RWPE2 (cell line): ENCODE measurements at regions not wholly inside any gene's neighbourhood (a gene's known extent, or its start where the extent isn't known, plus 50 kb on each side); places are given as distances from the start of the nearest gene placed in this dataset.

Experiments used
- ATAC-seq: fragments of 200-7000 bp; cut with Tn5 transposase; 3 replicates; pipeline ENCODE4 v1.9.1; 2021; ENCODE audit warnings: low read depth
- DNase-seq: peaks from one replicate; pipeline ENCODE4 v3.0.0-alpha.2; 2020; ENCODE audit warnings: low spot score
- H3K27ac ChIP-seq: fragments of 450-650 bp; 2 replicates; pipeline ENCODE4 v1.5.1; 2017; ENCODE audit warnings: mild to moderate bottlenecking; ENCODE audit not compliant: poor library complexity, severe bottlenecking
- H3K27me3 ChIP-seq: fragments of 250-450 bp; sonication (Bioruptor Pico); 2 replicates; pipeline ENCODE4 v1.5.1; 2021; ENCODE audit warnings: mild to moderate bottlenecking, moderate library complexity; ENCODE audit not compliant: insufficient read depth, poor library complexity, severe bottlenecking
- H3K36me3 ChIP-seq: fragments of 250-450 bp; sonication (Bioruptor Pico); 2 replicates; pipeline ENCODE4 v1.5.1; 2020; ENCODE audit warnings: low read depth, mild to moderate bottlenecking, moderate library complexity
- H3K4me1 ChIP-seq: fragments of 250-450 bp; sonication (Bioruptor Pico); 2 replicates; pipeline ENCODE4 v1.5.1; 2021; ENCODE audit warnings: mild to moderate bottlenecking, moderate library complexity; ENCODE audit not compliant: insufficient read depth, poor library complexity, severe bottlenecking
- H3K4me3 ChIP-seq: fragments of 250-450 bp; sonication (Bioruptor Pico); 2 replicates; pipeline ENCODE4 v1.5.1; 2021; ENCODE audit warnings: mild to moderate bottlenecking, moderate library complexity; ENCODE audit not compliant: severe bottlenecking
- H3K9me3 ChIP-seq: fragments of 250-450 bp; sonication (Bioruptor Pico); 2 replicates; pipeline ENCODE4 v1.5.1; 2021; ENCODE audit warnings: mild to moderate bottlenecking, moderate library complexity; ENCODE audit not compliant: severe bottlenecking
- CTCF ChIP-seq: fragments of 450-650 bp; IDR thresholded peaks from one replicate; pipeline ENCODE4 v1.5.1; 2017; ENCODE audit warnings: mild to moderate bottlenecking, moderate library complexity; ENCODE audit not compliant: poor library complexity, severe bottlenecking

DNA sequence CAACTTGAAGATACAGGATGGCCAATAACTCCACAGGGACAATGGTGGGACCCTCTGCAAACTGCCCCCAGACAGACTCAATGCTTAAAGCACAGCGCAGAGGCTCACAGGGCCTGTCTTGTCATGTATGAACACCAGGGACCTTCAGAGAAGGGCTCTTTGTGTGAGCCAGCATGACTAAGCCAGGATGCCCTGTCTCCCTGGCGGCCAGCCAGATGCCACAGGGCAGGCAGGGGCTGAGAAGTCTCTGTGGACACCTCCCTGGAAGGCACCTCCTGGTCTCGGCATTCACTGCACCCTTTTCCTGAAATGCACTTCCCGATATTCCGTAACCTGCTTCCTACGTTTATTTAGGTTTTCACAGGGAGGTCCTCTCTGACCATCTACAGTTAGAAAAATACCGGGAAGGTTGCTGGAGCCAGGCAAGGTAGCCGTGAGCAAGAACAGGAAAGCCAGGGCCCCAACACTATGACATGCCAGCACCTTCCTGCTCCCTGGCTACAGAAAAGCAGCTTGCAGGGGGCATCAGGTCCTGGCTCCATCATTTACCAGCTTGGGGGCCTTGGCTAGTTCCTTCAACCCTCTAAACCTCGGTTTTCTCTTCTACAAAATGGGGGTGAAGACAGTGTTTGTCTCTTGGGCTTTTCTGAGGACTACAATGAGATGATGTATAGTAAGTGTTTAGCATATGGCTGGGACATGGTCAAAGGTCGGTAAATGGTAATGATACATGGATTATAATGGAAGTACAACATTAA is 65.0 kb downstream of the PITPNM2 start:
- peak; percentile 88 for DNase-seq
- peak; percentile 81 for ATAC-seq
- H3K27ac ChIP-seq, result peak overlapping the region; percentile 51

DNA sequence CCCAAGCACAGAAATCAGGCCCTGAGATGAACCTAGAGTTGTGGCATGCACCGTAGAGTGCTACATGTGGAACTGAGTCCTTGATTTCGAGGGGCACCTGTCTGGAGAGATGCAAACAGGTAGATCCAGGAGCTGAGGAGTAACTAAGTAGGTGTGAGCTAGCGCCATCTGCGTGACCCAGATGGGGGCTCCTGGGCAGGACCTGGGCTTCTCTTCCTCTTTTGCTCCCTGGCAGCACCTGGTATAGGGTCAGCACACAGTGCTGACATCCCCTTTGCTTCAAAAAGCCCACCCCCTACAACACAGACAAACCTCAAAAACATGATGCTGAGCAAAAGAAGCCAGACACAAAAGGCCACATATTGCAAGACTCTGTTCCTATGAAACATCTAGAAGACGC is 65.8 kb downstream of the PITPNM2 start:
- Histone ChIP-seq H3K27me3 (no peaks in the 10 kb centered on the region), H3K36me3 (no peaks in the 10 kb centered on the region), H3K4me1 (peaks cover 35% of the 10 kb centered on the region), H3K27ac (peak overlapping the region; percentile 51), H3K4me3 (no peak overlapping the region), H3K9me3 (no peaks in the 10 kb centered on the region)
- TF ChIP-seq CTCF, result no peak
- ATAC-seq, result no peak
- no peak for DNase-seq

More for the DNA sequence above, 65.0 kb downstream of the PITPNM2 start:
- Histone ChIP-seq H3K27me3 (no peaks in the 10 kb centered on the region), H3K4me3 (no peak overlapping the region), H3K4me1 (peaks cover 40% of the 10 kb centered on the region), H3K9me3 (no peaks in the 10 kb centered on the region), H3K36me3 (no peaks in the 10 kb centered on the region)
- TF ChIP-seq CTCF, result no peak

DNA sequence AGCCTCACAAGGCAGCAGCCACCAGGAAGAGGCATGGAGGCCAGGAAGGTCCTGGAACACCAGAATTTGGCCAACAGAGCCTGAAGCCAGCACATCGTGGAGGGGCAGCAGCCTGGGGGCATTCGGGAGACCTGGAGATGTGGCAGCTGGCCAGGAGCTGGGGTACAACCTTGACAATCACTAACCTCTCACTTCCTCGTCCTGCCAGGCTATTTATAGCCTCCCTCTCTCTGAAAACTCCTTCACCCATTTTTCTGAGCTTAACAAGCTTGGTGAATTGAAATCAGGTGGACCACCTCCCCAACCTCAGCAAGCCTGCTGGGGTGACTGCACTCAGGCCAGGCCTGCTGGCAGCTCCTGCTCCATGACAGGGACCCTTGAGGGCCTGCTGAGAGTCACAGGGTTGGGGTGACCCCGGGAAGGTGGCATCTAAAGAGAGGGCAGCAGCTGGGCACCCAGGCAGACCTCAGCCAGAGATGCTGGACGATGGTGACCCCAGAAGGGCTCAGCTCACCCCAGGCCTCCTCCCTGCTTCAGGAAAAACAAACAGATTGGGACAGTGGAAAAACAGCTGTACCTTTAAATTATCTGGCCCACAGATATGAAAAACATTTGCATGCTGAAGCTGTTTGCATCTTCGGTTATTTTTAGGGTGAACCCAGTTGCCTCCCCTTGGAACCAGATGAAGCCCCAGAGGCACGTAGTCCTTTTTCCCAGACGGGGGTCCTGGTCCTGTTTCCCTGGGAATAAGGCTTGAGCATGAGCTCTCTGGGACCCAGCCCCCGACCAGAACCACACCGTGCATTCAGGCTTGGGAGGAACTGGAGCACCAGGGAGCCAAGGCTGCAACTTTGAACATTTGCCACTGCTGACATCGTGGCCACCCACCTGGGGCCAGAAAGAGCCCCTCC is 67.0 kb downstream of the PITPNM2 start:
- H3K27me3 ChIP-seq, result no peaks in the 10 kb centered on the region
- no peak overlapping the region for H3K27ac ChIP-seq
- peaks cover 24% of the 10 kb centered on the region for H3K4me1 ChIP-seq
- no peak for TF ChIP-seq CTCF
- ATAC-seq (no peak), DNase-seq (no peak)
- no peak overlapping the region for H3K4me3 ChIP-seq
- H3K9me3 ChIP-seq, result no peaks in the 10 kb centered on the region
- no peaks in the 10 kb centered on the region for H3K36me3 ChIP-seq

GRCh38 chr12:123080634-123081033 is 70.3 kb downstream of the PITPNM2 start:
- Histone ChIP-seq H3K27me3 (no peaks in the 10 kb centered on the region), H3K9me3 (no peaks in the 10 kb centered on the region), H3K4me3 (no peak overlapping the region), H3K4me1 (peaks cover 27% of the 10 kb centered on the region), H3K36me3 (no peaks in the 10 kb centered on the region), H3K27ac (no peak overlapping the region)
- TF ChIP-seq CTCF, result no peak
- ATAC-seq (no peak), DNase-seq (no peak)
